HCT116 (cell line): ENCODE measurements at regions not wholly inside any gene's neighbourhood (a gene's known extent, or its start where the extent isn't known, plus 50 kb on each side); places are given as distances from the start of the nearest gene placed in this dataset.

Experiments used
- ATAC-seq: fragments of 200-7000 bp; cut with Tn5 transposase; 2 replicates; pipeline ENCODE4 v1.9.1; 2020; ENCODE audit warnings: mild to moderate bottlenecking, moderate library complexity
- BruUV-seq: library from RNA; stranded (reverse); fragments of 400-500 nt; replicated peaks from 2 replicates; lab custom pipeline; 2021; lab: Mats Ljungman, UMichigan
- CTCF ChIA-PET: fragments of 300-600 bp; sonication (Branson Sonifier 250); formaldehyde crosslinking; loops from one replicate; lab custom pipeline; 2021; ENCODE audit warnings: antibody characterized with exemption; lab: Charles Lee
- POLR2A ChIA-PET: fragments of 300-600, 350-600 bp; sonication (Branson Sonifier 250); formaldehyde crosslinking; loops from one replicate; lab custom pipeline; 2021; ENCODE audit warnings: antibody characterized with exemption; lab: Charles Lee
- RAD21 ChIA-PET, 2 experiments: fragments of 300-600 bp; sonication (Branson Sonifier 250); formaldehyde crosslinking; loops; one replicate each; lab custom pipeline; 2023; ENCODE audit warnings: low total read pairs in 2 of 2; ENCODE audit not compliant: uncharacterized antibody in 2 of 2, unreplicated experiment in 2 of 2, low non-redundant PET in 1 of 2; lab: Charles Lee
- DNase-seq: peaks from one replicate; pipeline ENCODE4 v3.0.0-alpha.2; 2010; ENCODE audit warnings: low read depth, low spot score
- H2AFZ ChIP-seq: fragments of 200-600 bp; shearing (Covaris generic), sonication (generic); 2 replicates; pipeline ENCODE4 v1.6.1; 2017; ENCODE audit warnings: low read depth, mixed run types, mixed read lengths, antibody characterized with exemption, low read length; ENCODE audit not compliant: poor library complexity, severe bottlenecking
- H3K27ac ChIP-seq: 2 replicates; pipeline ENCODE4 v1.5.1; 2012; ENCODE audit warnings: low read depth, low read length
- H3K27me3 ChIP-seq: fragments of 200-600 bp; sonication (generic); 2 replicates; pipeline ENCODE4 v1.6.1; 2016; ENCODE audit warnings: mixed run types, low read length, mixed read lengths; ENCODE audit not compliant: insufficient read depth
- H3K36me3 ChIP-seq, 2 experiments: fragments of 200-500 bp in 1 of 2; fragments of 200-600 bp in 1 of 2; sonication (Bioruptor generic) in 1 of 2; sonication (generic) in 1 of 2; 2 replicates each; pipeline versions ENCODE4 v1.5.1 to v1.6.1; 2014 to 2016; ENCODE audit warnings: low read length in 2 of 2, inconsistent platforms in 1 of 2, mixed read lengths in 1 of 2, mixed run types in 1 of 2; ENCODE audit not compliant: insufficient read depth in 2 of 2, control insufficient read depth in 1 of 2
- H3K4me1 ChIP-seq, 2 experiments: fragments of 200-600 bp in 1 of 2; sonication (generic) in 1 of 2; 2 replicates each; pipeline versions ENCODE4 v1.5.1 to v1.6.1; 2012 to 2017; ENCODE audit warnings: low read length in 2 of 2, inconsistent platforms in 1 of 2, mild to moderate bottlenecking in 1 of 2, mixed read lengths in 1 of 2, mixed run types in 1 of 2, moderate library complexity in 1 of 2; ENCODE audit not compliant: insufficient read depth in 2 of 2, control insufficient read depth in 1 of 2
- H3K4me2 ChIP-seq: fragments of 200-600 bp; sonication (generic); 2 replicates; pipeline ENCODE4 v1.6.1; 2017; ENCODE audit warnings: mixed run types, low read length, mixed read lengths
- H3K4me3 ChIP-seq, 2 experiments: fragments of 200-600 bp in 1 of 2; sonication (generic) in 1 of 2; replicated peaks in 1 of 2; 2 replicates each; pipeline ENCODE4 v1.5.1; 2011 to 2016; ENCODE audit warnings: low read length in 2 of 2, control low read depth in 1 of 2, low read depth in 1 of 2, mild to moderate bottlenecking in 1 of 2, mixed read lengths in 1 of 2, mixed run types in 1 of 2
- H3K79me2 ChIP-seq: fragments of 200-600 bp; sonication (generic); 2 replicates; pipeline ENCODE4 v1.6.1; 2017; ENCODE audit warnings: mild to moderate bottlenecking, mixed run types, low read length, moderate library complexity, mixed read lengths; ENCODE audit not compliant: insufficient read depth
- H3K9ac ChIP-seq: fragments of 200-600 bp; sonication (generic); 2 replicates; pipeline ENCODE4 v1.6.1; 2016; ENCODE audit warnings: low read length, mixed read lengths
- H3K9me2 ChIP-seq: fragments of 200-600 bp; sonication (generic), shearing (Covaris generic); 2 replicates; pipeline ENCODE4 v1.6.1; 2017; ENCODE audit warnings: mixed run types, mild to moderate bottlenecking, moderate library complexity; ENCODE audit not compliant: insufficient read depth
- H3K9me3 ChIP-seq, 2 experiments: fragments of 200-500 bp in 1 of 2; fragments of 200-600 bp in 1 of 2; sonication (Bioruptor generic) in 1 of 2; sonication (generic) in 1 of 2; 2 replicates each; pipeline ENCODE4 v1.6.1; 2014 to 2017; ENCODE audit warnings: low read length in 2 of 2, mixed read lengths in 2 of 2, inconsistent platforms in 1 of 2, low read depth in 1 of 2, mild to moderate bottlenecking in 1 of 2, mixed run types in 1 of 2, moderate library complexity in 1 of 2; ENCODE audit not compliant: control insufficient read depth in 1 of 2, insufficient read depth in 1 of 2
- H4K20me1 ChIP-seq: fragments of 200-600 bp; sonication (generic), shearing (Covaris generic); 2 replicates; pipeline ENCODE4 v1.6.1; 2017; ENCODE audit warnings: mixed run types, mild to moderate bottlenecking, moderate library complexity; ENCODE audit not compliant: insufficient read depth
- CBX3 ChIP-seq: IDR thresholded peaks from 2 replicates; pipeline ENCODE4 v1.6.1; 2012; ENCODE audit warnings: low read depth
- CEBPB ChIP-seq: IDR thresholded peaks from 2 replicates; pipeline ENCODE4 v1.6.1; 2012; ENCODE audit warnings: low read depth
- EGR1 ChIP-seq: IDR thresholded peaks from 2 replicates; pipeline ENCODE4 v1.6.1; 2012; ENCODE audit warnings: low read depth
- JUND ChIP-seq: IDR thresholded peaks from 2 replicates; pipeline ENCODE4 v1.6.1; 2012
- POLR2AphosphoS5 ChIP-seq: IDR thresholded peaks from 2 replicates; pipeline ENCODE4 v1.6.1; 2011; ENCODE audit warnings: mild to moderate bottlenecking, low read depth, low read length, moderate library complexity
- SIN3A ChIP-seq: IDR thresholded peaks from 2 replicates; pipeline ENCODE4 v1.6.1; 2012; ENCODE audit warnings: low read depth
- SRF ChIP-seq: IDR thresholded peaks from 2 replicates; pipeline ENCODE4 v1.6.1; 2012; ENCODE audit warnings: low read depth
- ZFX ChIP-seq: fragments of 450-650 bp; IDR thresholded peaks from 2 replicates; pipeline ENCODE4 v1.6.1; 2017
- intact Hi-C: fragments of 100-400 bp; cut with micrococcal nuclease; formaldehyde crosslinking; loops from 2 replicates; pipeline ENCODE4 v1.10.0; 2022
- TF ChIP-seq, protein P1 (sequence below): IDR thresholded peaks from 2 replicates; pipeline ENCODE4 v1.6.1; 2012
- TF ChIP-seq, protein P2 (sequence below): IDR thresholded peaks from 2 replicates; pipeline ENCODE4 v1.6.1; 2011; ENCODE audit warnings: mild to moderate bottlenecking, low read length, moderate library complexity; ENCODE audit not compliant: insufficient replicate concordance; ENCODE audit errors: extremely low read depth
- TF ChIP-seq, protein P3 (sequence below): IDR thresholded peaks from 2 replicates; pipeline ENCODE4 v1.6.1; 2012
- TF ChIP-seq, protein P4 (sequence below): IDR thresholded peaks from 2 replicates; pipeline ENCODE4 v1.6.1; 2012; ENCODE audit warnings: low read depth

DNA sequence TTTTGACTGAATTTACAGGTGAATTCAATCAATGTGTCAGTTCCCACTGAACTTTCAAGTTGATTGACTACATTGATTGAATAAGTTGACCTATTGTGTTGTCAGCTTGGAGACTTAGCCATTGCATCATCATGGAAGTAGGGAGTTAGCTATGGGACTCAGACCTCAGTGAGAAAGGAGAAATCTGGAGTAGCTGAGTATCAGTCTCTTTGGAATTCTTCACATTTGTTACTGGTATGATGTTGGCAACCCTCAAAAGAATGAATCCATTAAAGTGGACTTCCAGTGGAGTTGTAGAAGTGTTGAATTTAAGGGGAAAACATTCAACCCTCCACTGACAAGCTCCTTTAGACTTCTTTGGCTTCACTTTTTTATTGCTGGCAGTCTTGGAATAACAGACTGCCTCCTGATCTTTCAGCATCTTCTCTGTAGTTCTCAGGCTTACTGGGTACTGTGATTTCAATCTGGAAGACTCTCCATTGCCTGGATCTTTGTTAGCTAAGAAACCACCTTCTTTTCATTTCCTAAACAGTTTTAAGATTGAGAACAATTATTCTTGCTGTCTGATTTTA, 160.3 kb upstream of the NRP1 start:
- intact Hi-C loops: no loop called here
- Histone ChIP-seq H3K27ac (no peak overlapping the region), H4K20me1 (no peaks in the 10 kb centered on the region), H3K36me3 (no peaks in the 10 kb centered on the region), H3K4me3 (no peak overlapping the region), H3K4me1 (no peaks in the 10 kb centered on the region), H3K9me2 (no peaks in the 10 kb centered on the region; the same call in 1 of the 2 replicates), H3K4me2 (no peak overlapping the region), H2AFZ (no peak overlapping the region), H3K27me3 (no peaks in the 10 kb centered on the region), H3K79me2 (no peaks in the 10 kb centered on the region), H3K9me3 (no peaks in the 10 kb centered on the region), H3K9ac (no peak overlapping the region)
- DNase-seq: no peak
- ChIA-PET CTCF (no interaction called here), POLR2A (no interaction called here), RAD21 (no interaction called here)
- no peak for ATAC-seq
- no peak for TF ChIP-seq CEBPB
- TF ChIP-seq ZFX: no peak
- TF ChIP-seq, protein P1, sequence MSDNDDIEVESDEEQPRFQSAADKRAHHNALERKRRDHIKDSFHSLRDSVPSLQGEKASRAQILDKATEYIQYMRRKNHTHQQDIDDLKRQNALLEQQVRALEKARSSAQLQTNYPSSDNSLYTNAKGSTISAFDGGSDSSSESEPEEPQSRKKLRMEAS: no peak
- no peak for TF ChIP-seq CBX3
- TF ChIP-seq POLR2AphosphoS5: no peak
- no peak for TF ChIP-seq SIN3A
- TF ChIP-seq, protein P2, sequence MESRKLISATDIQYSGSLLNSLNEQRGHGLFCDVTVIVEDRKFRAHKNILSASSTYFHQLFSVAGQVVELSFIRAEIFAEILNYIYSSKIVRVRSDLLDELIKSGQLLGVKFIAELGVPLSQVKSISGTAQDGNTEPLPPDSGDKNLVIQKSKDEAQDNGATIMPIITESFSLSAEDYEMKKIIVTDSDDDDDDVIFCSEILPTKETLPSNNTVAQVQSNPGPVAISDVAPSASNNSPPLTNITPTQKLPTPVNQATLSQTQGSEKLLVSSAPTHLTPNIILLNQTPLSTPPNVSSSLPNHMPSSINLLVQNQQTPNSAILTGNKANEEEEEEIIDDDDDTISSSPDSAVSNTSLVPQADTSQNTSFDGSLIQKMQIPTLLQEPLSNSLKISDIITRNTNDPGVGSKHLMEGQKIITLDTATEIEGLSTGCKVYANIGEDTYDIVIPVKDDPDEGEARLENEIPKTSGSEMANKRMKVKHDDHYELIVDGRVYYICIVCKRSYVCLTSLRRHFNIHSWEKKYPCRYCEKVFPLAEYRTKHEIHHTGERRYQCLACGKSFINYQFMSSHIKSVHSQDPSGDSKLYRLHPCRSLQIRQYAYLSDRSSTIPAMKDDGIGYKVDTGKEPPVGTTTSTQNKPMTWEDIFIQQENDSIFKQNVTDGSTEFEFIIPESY: no peak
- TF ChIP-seq, protein P3, sequence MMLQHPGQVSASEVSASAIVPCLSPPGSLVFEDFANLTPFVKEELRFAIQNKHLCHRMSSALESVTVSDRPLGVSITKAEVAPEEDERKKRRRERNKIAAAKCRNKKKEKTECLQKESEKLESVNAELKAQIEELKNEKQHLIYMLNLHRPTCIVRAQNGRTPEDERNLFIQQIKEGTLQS: no peak
- TF ChIP-seq EGR1: no peak
- TF ChIP-seq JUND: no peak
- no peak for TF ChIP-seq SRF
- TF ChIP-seq, protein P4, sequence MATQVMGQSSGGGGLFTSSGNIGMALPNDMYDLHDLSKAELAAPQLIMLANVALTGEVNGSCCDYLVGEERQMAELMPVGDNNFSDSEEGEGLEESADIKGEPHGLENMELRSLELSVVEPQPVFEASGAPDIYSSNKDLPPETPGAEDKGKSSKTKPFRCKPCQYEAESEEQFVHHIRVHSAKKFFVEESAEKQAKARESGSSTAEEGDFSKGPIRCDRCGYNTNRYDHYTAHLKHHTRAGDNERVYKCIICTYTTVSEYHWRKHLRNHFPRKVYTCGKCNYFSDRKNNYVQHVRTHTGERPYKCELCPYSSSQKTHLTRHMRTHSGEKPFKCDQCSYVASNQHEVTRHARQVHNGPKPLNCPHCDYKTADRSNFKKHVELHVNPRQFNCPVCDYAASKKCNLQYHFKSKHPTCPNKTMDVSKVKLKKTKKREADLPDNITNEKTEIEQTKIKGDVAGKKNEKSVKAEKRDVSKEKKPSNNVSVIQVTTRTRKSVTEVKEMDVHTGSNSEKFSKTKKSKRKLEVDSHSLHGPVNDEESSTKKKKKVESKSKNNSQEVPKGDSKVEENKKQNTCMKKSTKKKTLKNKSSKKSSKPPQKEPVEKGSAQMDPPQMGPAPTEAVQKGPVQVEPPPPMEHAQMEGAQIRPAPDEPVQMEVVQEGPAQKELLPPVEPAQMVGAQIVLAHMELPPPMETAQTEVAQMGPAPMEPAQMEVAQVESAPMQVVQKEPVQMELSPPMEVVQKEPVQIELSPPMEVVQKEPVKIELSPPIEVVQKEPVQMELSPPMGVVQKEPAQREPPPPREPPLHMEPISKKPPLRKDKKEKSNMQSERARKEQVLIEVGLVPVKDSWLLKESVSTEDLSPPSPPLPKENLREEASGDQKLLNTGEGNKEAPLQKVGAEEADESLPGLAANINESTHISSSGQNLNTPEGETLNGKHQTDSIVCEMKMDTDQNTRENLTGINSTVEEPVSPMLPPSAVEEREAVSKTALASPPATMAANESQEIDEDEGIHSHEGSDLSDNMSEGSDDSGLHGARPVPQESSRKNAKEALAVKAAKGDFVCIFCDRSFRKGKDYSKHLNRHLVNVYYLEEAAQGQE: no peak
- BruUV-seq: no TSS peak
